Smooth muscle cell (in vitro differentiated cells): ENCODE measurements at regions not wholly inside any gene's neighbourhood (a gene's known extent, or its start where the extent isn't known, plus 50 kb on each side); places are given as distances from the start of the nearest gene placed in this dataset.
A peak's percentile ranks its signal among the peaks of the same experiment; 100 is the strongest.

Experiments
- DNase-seq: peaks from one replicate; lab custom pipeline; 2025; ENCODE audit not compliant: unreplicated experiment; lab: John Stamatoyannopoulos, UW
- H2AFZ ChIP-seq: fragments of 200-600 bp; sonication (generic); 2 replicates; pipeline ENCODE4 v1.6.0; 2016; ENCODE audit warnings: antibody characterized with exemption, low read depth, mild to moderate bottlenecking
- H3F3A ChIP-seq: fragments of 200-600 bp; sonication (generic); 2 replicates; pipeline ENCODE4 v1.6.0; 2017; ENCODE audit warnings: antibody characterized with exemption, low read depth
- H3K27ac ChIP-seq: fragments of 200-600 bp; sonication (generic); 2 replicates; pipeline ENCODE4 v1.5.1; 2016; ENCODE audit warnings: low read depth, mild to moderate bottlenecking
- H3K27me3 ChIP-seq: fragments of 200-600 bp; sonication (generic); 2 replicates; pipeline ENCODE4 v1.6.1; 2016; ENCODE audit warnings: low read depth, mild to moderate bottlenecking
- H3K36me3 ChIP-seq: fragments of 200-600 bp; sonication (generic); 2 replicates; pipeline ENCODE4 v1.5.1; 2016; ENCODE audit warnings: low read depth
- H3K4me1 ChIP-seq: fragments of 200-600 bp; sonication (generic); 2 replicates; pipeline ENCODE4 v1.5.1; 2016; ENCODE audit warnings: low read depth
- H3K4me2 ChIP-seq: fragments of 200-600 bp; sonication (generic); 2 replicates; pipeline ENCODE4 v1.6.0; 2016; ENCODE audit warnings: mild to moderate bottlenecking
- H3K4me3 ChIP-seq: fragments of 200-600 bp; sonication (generic); 2 replicates; pipeline ENCODE4 v1.5.1; 2016; ENCODE audit warnings: mild to moderate bottlenecking
- H3K79me2 ChIP-seq: fragments of 200-600 bp; sonication (generic); 2 replicates; pipeline ENCODE4 v1.6.0; 2016; ENCODE audit warnings: low read depth, mild to moderate bottlenecking
- H3K9ac ChIP-seq: fragments of 200-600 bp; sonication (generic); 2 replicates; pipeline ENCODE4 v1.6.0; 2016; ENCODE audit warnings: low read depth
- H3K9me3 ChIP-seq: fragments of 200-600 bp; sonication (generic); replicated peaks from 2 replicates; pipeline ENCODE4 v1.5.1; 2016; ENCODE audit warnings: low read depth
- H4K20me1 ChIP-seq: fragments of 200-600 bp; sonication (generic); 2 replicates; pipeline ENCODE4 v1.6.0; 2016; ENCODE audit warnings: low read depth
- CTCF ChIP-seq: fragments of 200-600 bp; sonication (generic); IDR thresholded peaks from 2 replicates; pipeline ENCODE4 v1.5.1; 2017; ENCODE audit warnings: borderline replicate concordance, mild to moderate bottlenecking, antibody characterized with exemption; ENCODE audit not compliant: insufficient read depth, poor library complexity, severe bottlenecking
- WGBS: methylation state at CpG from one replicate; pipeline ENCODE4 v1.1.7; 2016; ENCODE audit warnings: low lambda C conversion rate; 5-methylcytosine and 5-hydroxymethylcytosine counted together

GRCh38 chr12:19940267-19940666 lies 428.1 kb upstream of the PDE3A start:
- H3K9ac ChIP-seq: no peak overlapping the region
- no peaks in the 10 kb centered on the region for H3K79me2 ChIP-seq
- no peaks in the 10 kb centered on the region for H3K9me3 ChIP-seq
- no peak for DNase-seq
- H3K27me3 ChIP-seq: no peaks in the 10 kb centered on the region
- no peaks in the 10 kb centered on the region for H4K20me1 ChIP-seq
- no peak overlapping the region for H3K27ac ChIP-seq
- TF ChIP-seq CTCF: no peak
- no peak overlapping the region for H2AFZ ChIP-seq
- 95% methylated on average over 4 of the region's 4 CpGs for WGBS
- H3F3A ChIP-seq: no peaks in the 10 kb centered on the region
- no peaks in the 10 kb centered on the region for H3K4me1 ChIP-seq
- no peak overlapping the region for H3K4me3 ChIP-seq
- H3K4me2 ChIP-seq: no peak overlapping the region
- no peaks in the 10 kb centered on the region for H3K36me3 ChIP-seq

- no peak for DNase-seq
- no peak overlapping the region for H3K9ac ChIP-seq
These were observed 427.2 kb upstream of the PDE3A start for GRCh38 chr12:19941096-19941495.

GRCh38 chr12:19945559-19946435 lies 422.5 kb upstream of the PDE3A start:
- no peak for TF ChIP-seq CTCF
- Histone ChIP-seq H3K4me2 (peak overlapping the region; percentile 75), H3K4me1 (peaks cover 3% of the 10 kb centered on the region), H3K79me2 (no peaks in the 10 kb centered on the region), H3K9ac (no peak overlapping the region), H3K4me3 (no peak overlapping the region), H3K27ac (peak overlapping the region; percentile 86), H3F3A (peaks cover 11% of the 10 kb centered on the region), H4K20me1 (no peaks in the 10 kb centered on the region), H3K36me3 (no peaks in the 10 kb centered on the region), H3K9me3 (no peaks in the 10 kb centered on the region), H2AFZ (peak overlapping the region; percentile 64), H3K27me3 (no peaks in the 10 kb centered on the region)
- WGBS: 53% methylated on average over 5 of the region's 5 CpGs
- DNase-seq: no peak

More at GRCh38 chr12:19941096-19941495, 427.2 kb upstream of the PDE3A start:
- Histone ChIP-seq H3K4me1 (peaks cover under 1% of the 10 kb centered on the region), H3K27ac (no peak overlapping the region), H4K20me1 (no peaks in the 10 kb centered on the region), H3K4me3 (no peak overlapping the region), H3K27me3 (no peaks in the 10 kb centered on the region), H3K36me3 (no peaks in the 10 kb centered on the region), H3K4me2 (no peak overlapping the region), H3F3A (peaks cover 4% of the 10 kb centered on the region), H3K79me2 (no peaks in the 10 kb centered on the region), H2AFZ (no peak overlapping the region), H3K9me3 (no peaks in the 10 kb centered on the region)
- TF ChIP-seq CTCF: no peak
- 98% methylated on average over 26 of the region's 26 CpGs for WGBS
